ENCODE measurements at regions not wholly inside any gene's neighbourhood (a gene's known extent, or its start where the extent isn't known, plus 50 kb on each side); places are given as distances from the start of the nearest gene placed in this dataset.
A peak's percentile ranks its signal among the peaks of the same experiment; 100 is the strongest.

- H3K4me1 ChIP-seq (ENCODE audit: control insufficient read depth, insufficient read depth, low read length), result no peaks in the 10 kb centered on the region
- DNase-seq (ENCODE audit: low read depth), result no peak
- H3K9ac ChIP-seq (ENCODE audit: low read length), result no peak overlapping the region
- no peak overlapping the region for H3K4me3 ChIP-seq (ENCODE audit: low read length)
- H3K36me3 ChIP-seq (ENCODE audit: control insufficient read depth, insufficient read depth, low read length, severe bottlenecking), result no peaks in the 10 kb centered on the region
- H3K27me3 ChIP-seq (replicated peaks; ENCODE audit: control insufficient read depth, insufficient read depth, low read length), result no peaks in the 10 kb centered on the region
- H3K9me3 ChIP-seq (ENCODE audit: control insufficient read depth, low read length), result no peaks in the 10 kb centered on the region
Observed at GRCh38 chr13:70579941-70580340, 471.7 kb upstream of the KLHL1 start.

DNA sequence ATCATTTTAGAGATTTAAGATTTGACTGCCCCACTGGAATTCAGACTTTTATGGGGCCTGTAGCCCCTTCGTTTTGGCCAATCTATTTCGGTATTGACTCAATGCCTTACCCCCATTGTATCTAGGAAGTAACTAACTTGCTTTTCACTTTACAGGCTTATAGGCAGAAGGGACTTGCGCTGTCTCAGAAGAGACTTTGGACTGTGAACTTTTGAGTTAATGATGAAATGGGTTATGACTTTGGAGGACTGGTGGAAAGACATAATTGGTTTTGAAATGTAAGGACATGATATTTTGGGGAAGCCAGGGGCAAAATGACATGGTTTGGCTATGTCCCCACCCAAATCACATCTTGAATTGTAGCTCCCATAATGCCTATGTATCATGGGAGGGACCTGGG lies 463.0 kb upstream of the KLHL1 start:
- no peaks in the 10 kb centered on the region for H3K4me1 ChIP-seq (ENCODE audit: control insufficient read depth, insufficient read depth, low read length)

DNA sequence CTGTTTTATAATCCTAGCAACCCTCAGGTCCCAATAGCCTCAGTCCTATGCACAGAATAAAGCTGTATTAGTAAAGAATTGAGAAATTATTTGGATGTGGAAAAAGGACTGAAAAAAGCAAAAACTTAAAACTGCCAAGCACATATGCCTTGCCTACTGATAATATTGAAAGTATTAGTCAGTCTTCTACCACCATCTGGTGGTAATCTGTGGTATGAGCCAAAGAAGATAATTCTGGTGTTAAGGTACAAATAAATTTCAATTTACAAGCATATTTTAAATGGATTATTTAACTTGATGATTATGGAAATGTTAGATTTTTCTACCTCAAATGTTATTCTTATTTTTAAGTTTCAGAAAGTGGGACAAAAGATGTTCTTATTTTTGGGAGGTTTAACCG lies 460.3 kb upstream of the KLHL1 start:
- H3K4me3 ChIP-seq (ENCODE audit: low read length), result no peak overlapping the region
- H3K9me3 ChIP-seq (ENCODE audit: control insufficient read depth, low read length), result no peaks in the 10 kb centered on the region
- peak; percentile 77 for DNase-seq (ENCODE audit: low read depth)
- H3K4me1 ChIP-seq (ENCODE audit: control insufficient read depth, insufficient read depth, low read length), result no peaks in the 10 kb centered on the region
- no peaks in the 10 kb centered on the region for H3K36me3 ChIP-seq (ENCODE audit: control insufficient read depth, insufficient read depth, low read length, severe bottlenecking)
- H3K27me3 ChIP-seq (replicated peaks; ENCODE audit: control insufficient read depth, insufficient read depth, low read length), result no peaks in the 10 kb centered on the region
- H3K9ac ChIP-seq (ENCODE audit: low read length), result no peak overlapping the region

More for the DNA sequence above, 463.0 kb upstream of the KLHL1 start:
- no peaks in the 10 kb centered on the region for H3K9me3 ChIP-seq (ENCODE audit: control insufficient read depth, low read length)
- H3K9ac ChIP-seq (ENCODE audit: low read length), result no peak overlapping the region
- H3K36me3 ChIP-seq (ENCODE audit: control insufficient read depth, insufficient read depth, low read length, severe bottlenecking), result no peaks in the 10 kb centered on the region
- H3K27me3 ChIP-seq (replicated peaks; ENCODE audit: control insufficient read depth, insufficient read depth, low read length), result no peaks in the 10 kb centered on the region
- DNase-seq (ENCODE audit: low read depth), result no peak
- H3K4me3 ChIP-seq (ENCODE audit: low read length), result no peak overlapping the region

- no peak overlapping the region for H3K9ac ChIP-seq (ENCODE audit: low read length)
- H3K36me3 ChIP-seq (ENCODE audit: control insufficient read depth, insufficient read depth, low read length, severe bottlenecking), result no peaks in the 10 kb centered on the region
- no peaks in the 10 kb centered on the region for H3K9me3 ChIP-seq (ENCODE audit: control insufficient read depth, low read length)
- DNase-seq (ENCODE audit: low read depth), result no peak
- no peak overlapping the region for H3K4me3 ChIP-seq (ENCODE audit: low read length)
- H3K27me3 ChIP-seq (replicated peaks; ENCODE audit: control insufficient read depth, insufficient read depth, low read length), result no peaks in the 10 kb centered on the region
- H3K4me1 ChIP-seq (ENCODE audit: control insufficient read depth, insufficient read depth, low read length), result no peaks in the 10 kb centered on the region
Observed at GRCh38 chr13:70544706-70545105, 436.5 kb upstream of the KLHL1 start.

- Histone ChIP-seq H3K4me1 (ENCODE audit: control insufficient read depth, insufficient read depth, low read length) (no peaks in the 10 kb centered on the region), H3K9ac (ENCODE audit: low read length) (no peak overlapping the region), H3K27me3 (replicated peaks; ENCODE audit: control insufficient read depth, insufficient read depth, low read length) (no peaks in the 10 kb centered on the region), H3K4me3 (ENCODE audit: low read length) (no peak overlapping the region), H3K36me3 (ENCODE audit: control insufficient read depth, insufficient read depth, low read length, severe bottlenecking) (no peaks in the 10 kb centered on the region), H3K9me3 (ENCODE audit: control insufficient read depth, low read length) (no peaks in the 10 kb centered on the region)
- DNase-seq (ENCODE audit: low read depth), result no peak
Observed at GRCh38 chr13:70541451-70541850, 433.2 kb upstream of the KLHL1 start.

DNA sequence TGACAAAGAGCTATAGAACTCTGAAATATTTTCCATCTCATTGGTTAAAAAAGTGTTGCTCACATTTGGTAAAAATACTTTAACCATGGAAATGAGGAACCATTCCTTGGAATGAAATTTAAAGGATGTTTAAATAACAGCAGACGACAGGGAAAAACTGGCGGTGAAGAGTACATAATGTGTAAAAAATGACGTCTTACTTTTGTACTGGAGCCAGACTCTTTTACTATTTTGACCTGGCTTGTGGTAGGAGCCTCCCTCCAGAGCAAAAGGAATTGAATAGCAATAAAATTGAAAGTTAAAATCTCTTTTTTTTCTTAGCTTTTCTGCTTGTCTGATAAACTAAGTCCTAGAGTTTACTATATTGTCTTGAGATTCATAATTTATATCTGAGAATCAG lies 426.2 kb upstream of the KLHL1 start:
- no peaks in the 10 kb centered on the region for H3K36me3 ChIP-seq (ENCODE audit: control insufficient read depth, insufficient read depth, low read length, severe bottlenecking)
- no peaks in the 10 kb centered on the region for H3K9me3 ChIP-seq (ENCODE audit: control insufficient read depth, low read length)
- H3K4me3 ChIP-seq (ENCODE audit: low read length), result no peak overlapping the region
- DNase-seq (ENCODE audit: low read depth), result no peak
- H3K27me3 ChIP-seq (replicated peaks; ENCODE audit: control insufficient read depth, insufficient read depth, low read length), result no peaks in the 10 kb centered on the region
- H3K9ac ChIP-seq (ENCODE audit: low read length), result no peak overlapping the region
- H3K4me1 ChIP-seq (ENCODE audit: control insufficient read depth, insufficient read depth, low read length), result peaks cover 6% of the 10 kb centered on the region

- no peaks in the 10 kb centered on the region for H3K36me3 ChIP-seq (ENCODE audit: control insufficient read depth, insufficient read depth, low read length, severe bottlenecking)
- H3K27me3 ChIP-seq (replicated peaks; ENCODE audit: control insufficient read depth, insufficient read depth, low read length), result no peaks in the 10 kb centered on the region
- peaks cover 7% of the 10 kb centered on the region for H3K4me1 ChIP-seq (ENCODE audit: control insufficient read depth, insufficient read depth, low read length)
- H3K9ac ChIP-seq (ENCODE audit: low read length), result no peak overlapping the region
- H3K4me3 ChIP-seq (ENCODE audit: low read length), result no peak overlapping the region
- no peak for DNase-seq (ENCODE audit: low read depth)
- no peaks in the 10 kb centered on the region for H3K9me3 ChIP-seq (ENCODE audit: control insufficient read depth, low read length)
Observed at GRCh38 chr13:70529652-70530051, 421.4 kb upstream of the KLHL1 start.

DNA sequence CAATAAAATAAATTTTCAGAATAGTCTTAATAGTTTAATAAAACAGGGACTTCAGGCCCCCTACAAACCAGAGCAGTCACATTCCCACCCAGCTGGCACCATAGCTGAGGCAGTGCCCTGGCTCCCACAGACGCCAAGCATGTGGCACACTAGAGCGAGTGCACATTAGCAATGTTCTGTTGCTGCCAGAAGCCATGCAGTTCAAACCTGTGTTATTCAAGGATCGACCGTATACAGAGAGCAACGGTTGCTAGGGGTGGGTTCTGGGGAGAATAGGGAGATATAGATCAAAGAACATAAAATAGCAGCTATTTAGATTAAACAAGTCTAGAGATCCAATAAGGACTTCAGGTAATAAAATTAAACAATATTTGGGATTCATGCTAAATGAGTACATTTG lies 419.3 kb upstream of the KLHL1 start:
- Histone ChIP-seq H3K9me3 (ENCODE audit: control insufficient read depth, low read length) (no peaks in the 10 kb centered on the region), H3K27me3 (replicated peaks; ENCODE audit: control insufficient read depth, insufficient read depth, low read length) (no peaks in the 10 kb centered on the region), H3K4me1 (ENCODE audit: control insufficient read depth, insufficient read depth, low read length) (peaks cover 7% of the 10 kb centered on the region), H3K36me3 (ENCODE audit: control insufficient read depth, insufficient read depth, low read length, severe bottlenecking) (no peaks in the 10 kb centered on the region), H3K9ac (ENCODE audit: low read length) (no peak overlapping the region), H3K4me3 (ENCODE audit: low read length) (no peak overlapping the region)
- no peak for DNase-seq (ENCODE audit: low read depth)

DNA sequence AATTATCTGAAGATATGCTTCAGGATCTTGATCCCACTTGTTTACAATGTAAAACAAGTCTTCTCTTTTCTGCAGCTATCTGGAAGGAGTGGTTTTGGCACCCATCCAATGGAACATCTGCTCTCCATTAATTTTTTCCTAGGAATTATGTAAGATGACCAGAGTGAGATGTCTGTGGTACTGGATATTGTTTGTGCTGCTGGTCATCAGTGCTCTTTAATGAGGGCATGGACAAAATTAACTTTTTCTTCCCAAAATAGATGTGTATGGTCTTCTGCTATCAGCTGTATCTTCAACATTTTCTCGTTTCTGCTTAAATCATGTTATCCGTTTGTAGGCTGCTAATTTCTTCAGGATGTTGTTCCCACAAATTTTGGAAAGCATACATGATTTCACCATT lies 415.4 kb upstream of the KLHL1 start:
- Histone ChIP-seq H3K9me3 (ENCODE audit: control insufficient read depth, low read length) (no peaks in the 10 kb centered on the region), H3K36me3 (ENCODE audit: control insufficient read depth, insufficient read depth, low read length, severe bottlenecking) (no peaks in the 10 kb centered on the region), H3K9ac (ENCODE audit: low read length) (no peak overlapping the region), H3K4me1 (ENCODE audit: control insufficient read depth, insufficient read depth, low read length) (no peaks in the 10 kb centered on the region), H3K4me3 (ENCODE audit: low read length) (no peak overlapping the region), H3K27me3 (replicated peaks; ENCODE audit: control insufficient read depth, insufficient read depth, low read length) (no peaks in the 10 kb centered on the region)
- DNase-seq (ENCODE audit: low read depth), result no peak

DNA sequence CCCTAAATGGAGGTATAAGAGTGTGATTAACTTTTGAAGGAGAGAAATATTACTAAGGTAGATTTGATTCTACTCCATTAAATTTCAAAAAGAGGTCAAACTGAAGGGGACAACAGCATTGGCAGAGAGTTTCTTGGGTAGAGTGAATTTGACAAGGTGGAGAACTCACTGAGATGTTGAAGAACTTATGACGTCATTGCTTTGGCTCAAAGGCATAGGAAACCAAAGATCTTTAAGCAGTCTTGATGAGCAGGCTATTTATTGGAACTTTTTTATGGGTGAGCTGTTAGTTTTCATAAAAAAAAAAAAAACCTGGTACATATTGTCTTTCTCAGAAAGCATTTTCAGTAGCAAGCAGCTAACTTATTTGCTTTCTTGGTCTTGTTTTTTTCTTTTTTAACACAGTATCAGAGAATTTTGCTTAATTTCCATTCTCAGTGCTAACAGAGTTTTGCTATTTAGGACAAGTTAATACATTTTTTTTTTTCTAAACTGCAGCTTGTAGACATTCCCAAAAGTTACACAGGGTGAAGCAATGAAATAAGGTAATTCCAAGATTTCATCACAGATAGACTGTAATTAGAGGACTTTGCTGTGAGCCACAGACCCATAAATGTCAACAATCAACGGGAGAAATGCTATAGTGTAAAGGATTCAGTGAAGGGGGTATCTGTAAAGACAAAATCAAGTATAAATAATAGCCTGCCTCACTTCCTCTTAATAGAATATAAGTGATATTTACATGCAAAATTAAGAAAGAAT lies 412.2 kb upstream of the KLHL1 start:
- Histone ChIP-seq H3K4me3 (ENCODE audit: low read length) (no peak overlapping the region), H3K27me3 (replicated peaks; ENCODE audit: control insufficient read depth, insufficient read depth, low read length) (no peaks in the 10 kb centered on the region), H3K36me3 (ENCODE audit: control insufficient read depth, insufficient read depth, low read length, severe bottlenecking) (no peaks in the 10 kb centered on the region), H3K9ac (ENCODE audit: low read length) (no peak overlapping the region), H3K4me1 (ENCODE audit: control insufficient read depth, insufficient read depth, low read length) (no peaks in the 10 kb centered on the region), H3K9me3 (ENCODE audit: control insufficient read depth, low read length) (no peaks in the 10 kb centered on the region)
- no peak for DNase-seq (ENCODE audit: low read depth)

GRCh38 chr13:70518081-70518480 lies 409.8 kb upstream of the KLHL1 start:
- Histone ChIP-seq H3K27me3 (replicated peaks; ENCODE audit: control insufficient read depth, insufficient read depth, low read length) (no peaks in the 10 kb centered on the region), H3K9me3 (ENCODE audit: control insufficient read depth, low read length) (no peaks in the 10 kb centered on the region), H3K9ac (ENCODE audit: low read length) (no peak overlapping the region), H3K36me3 (ENCODE audit: control insufficient read depth, insufficient read depth, low read length, severe bottlenecking) (no peaks in the 10 kb centered on the region), H3K4me1 (ENCODE audit: control insufficient read depth, insufficient read depth, low read length) (no peaks in the 10 kb centered on the region), H3K4me3 (ENCODE audit: low read length) (no peak overlapping the region)
- no peak for DNase-seq (ENCODE audit: low read depth)

GRCh38 chr13:70516226-70516625 lies 408.0 kb upstream of the KLHL1 start:
- H3K36me3 ChIP-seq (ENCODE audit: control insufficient read depth, insufficient read depth, low read length, severe bottlenecking), result no peaks in the 10 kb centered on the region
- no peaks in the 10 kb centered on the region for H3K4me1 ChIP-seq (ENCODE audit: control insufficient read depth, insufficient read depth, low read length)

More at GRCh38 chr13:70516226-70516625, 408.0 kb upstream of the KLHL1 start:
- Histone ChIP-seq H3K27me3 (replicated peaks; ENCODE audit: control insufficient read depth, insufficient read depth, low read length) (no peaks in the 10 kb centered on the region), H3K9me3 (ENCODE audit: control insufficient read depth, low read length) (no peaks in the 10 kb centered on the region), H3K9ac (ENCODE audit: low read length) (no peak overlapping the region), H3K4me3 (ENCODE audit: low read length) (no peak overlapping the region)
- DNase-seq (ENCODE audit: low read depth), result no peak

Data from adipocyte (in vitro differentiated cells).